Ishikawa (cell line): ENCODE measurements at regions not wholly inside any gene's neighbourhood (a gene's known extent, or its start where the extent isn't known, plus 50 kb on each side); places are given as distances from the start of the nearest gene placed in this dataset.

Source experiments
- CEBPB ChIP-seq: IDR thresholded peaks from 2 replicates; pipeline ENCODE4 v1.6.1; 2012
- CREB1 ChIP-seq: IDR thresholded peaks from 2 replicates; pipeline ENCODE4 v1.6.1; 2012; ENCODE audit warnings: low read depth
- EGR1 ChIP-seq: IDR thresholded peaks from 2 replicates; pipeline ENCODE4 v1.6.1; 2012
- EP300 ChIP-seq: IDR thresholded peaks from 2 replicates; pipeline ENCODE4 v1.6.1; 2012; ENCODE audit warnings: borderline replicate concordance
- FOXM1 ChIP-seq: IDR thresholded peaks from 2 replicates; pipeline ENCODE4 v1.6.1; 2012; ENCODE audit warnings: low read depth, borderline replicate concordance
- NFIC ChIP-seq: IDR thresholded peaks from 2 replicates; pipeline ENCODE4 v1.6.1; 2012
- RAD21 ChIP-seq: IDR thresholded peaks from 2 replicates; pipeline ENCODE4 v1.6.1; 2012; ENCODE audit warnings: low read depth
- TAF1 ChIP-seq: IDR thresholded peaks from 2 replicates; pipeline ENCODE4 v1.6.1; 2012; ENCODE audit warnings: low read depth, mild to moderate bottlenecking
- TCF12 ChIP-seq: IDR thresholded peaks from 2 replicates; pipeline ENCODE4 v1.6.1; 2012; ENCODE audit warnings: low read depth
- TEAD4 ChIP-seq: IDR thresholded peaks from 2 replicates; pipeline ENCODE4 v1.6.1; 2012
- YY1 ChIP-seq: IDR thresholded peaks from 2 replicates; pipeline ENCODE4 v1.6.1; 2012; ENCODE audit warnings: low read depth
- ZBTB7A ChIP-seq: IDR thresholded peaks from 2 replicates; pipeline ENCODE4 v1.6.1; 2012; ENCODE audit warnings: low read depth
- TF ChIP-seq, protein P1 (sequence below): IDR thresholded peaks from 2 replicates; pipeline ENCODE4 v1.6.1; 2012; ENCODE audit warnings: low read depth, mild to moderate bottlenecking
- TF ChIP-seq, protein P2 (sequence below): IDR thresholded peaks from 2 replicates; pipeline ENCODE4 v1.6.1; 2012
- TF ChIP-seq, protein P3 (sequence below): IDR thresholded peaks from 2 replicates; pipeline ENCODE4 v1.6.1; 2012

DNA sequence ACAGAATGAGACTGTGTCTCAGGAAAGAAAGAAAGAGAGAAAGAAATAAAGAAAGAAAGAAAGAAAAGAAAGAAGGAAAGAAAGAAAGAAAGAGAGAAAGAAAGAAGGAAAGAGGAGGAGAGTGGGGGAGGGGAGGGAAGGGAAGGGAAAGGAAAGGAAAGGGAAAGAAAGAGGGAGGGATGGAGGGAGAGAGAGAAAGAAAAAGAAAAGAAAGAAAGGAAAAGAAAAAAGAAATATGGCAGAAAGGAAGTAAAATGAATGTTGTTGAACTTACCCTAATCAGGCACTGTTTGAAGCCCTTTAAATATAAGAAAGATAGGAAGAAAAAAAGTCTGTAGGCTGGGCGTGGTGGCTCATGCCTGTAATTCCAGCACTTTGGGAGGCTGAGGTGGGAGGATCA lies 276.1 kb downstream of the INSC start:
- no peak for TF ChIP-seq TCF12
- TF ChIP-seq, protein P1, sequence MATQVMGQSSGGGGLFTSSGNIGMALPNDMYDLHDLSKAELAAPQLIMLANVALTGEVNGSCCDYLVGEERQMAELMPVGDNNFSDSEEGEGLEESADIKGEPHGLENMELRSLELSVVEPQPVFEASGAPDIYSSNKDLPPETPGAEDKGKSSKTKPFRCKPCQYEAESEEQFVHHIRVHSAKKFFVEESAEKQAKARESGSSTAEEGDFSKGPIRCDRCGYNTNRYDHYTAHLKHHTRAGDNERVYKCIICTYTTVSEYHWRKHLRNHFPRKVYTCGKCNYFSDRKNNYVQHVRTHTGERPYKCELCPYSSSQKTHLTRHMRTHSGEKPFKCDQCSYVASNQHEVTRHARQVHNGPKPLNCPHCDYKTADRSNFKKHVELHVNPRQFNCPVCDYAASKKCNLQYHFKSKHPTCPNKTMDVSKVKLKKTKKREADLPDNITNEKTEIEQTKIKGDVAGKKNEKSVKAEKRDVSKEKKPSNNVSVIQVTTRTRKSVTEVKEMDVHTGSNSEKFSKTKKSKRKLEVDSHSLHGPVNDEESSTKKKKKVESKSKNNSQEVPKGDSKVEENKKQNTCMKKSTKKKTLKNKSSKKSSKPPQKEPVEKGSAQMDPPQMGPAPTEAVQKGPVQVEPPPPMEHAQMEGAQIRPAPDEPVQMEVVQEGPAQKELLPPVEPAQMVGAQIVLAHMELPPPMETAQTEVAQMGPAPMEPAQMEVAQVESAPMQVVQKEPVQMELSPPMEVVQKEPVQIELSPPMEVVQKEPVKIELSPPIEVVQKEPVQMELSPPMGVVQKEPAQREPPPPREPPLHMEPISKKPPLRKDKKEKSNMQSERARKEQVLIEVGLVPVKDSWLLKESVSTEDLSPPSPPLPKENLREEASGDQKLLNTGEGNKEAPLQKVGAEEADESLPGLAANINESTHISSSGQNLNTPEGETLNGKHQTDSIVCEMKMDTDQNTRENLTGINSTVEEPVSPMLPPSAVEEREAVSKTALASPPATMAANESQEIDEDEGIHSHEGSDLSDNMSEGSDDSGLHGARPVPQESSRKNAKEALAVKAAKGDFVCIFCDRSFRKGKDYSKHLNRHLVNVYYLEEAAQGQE: no peak

DNA sequence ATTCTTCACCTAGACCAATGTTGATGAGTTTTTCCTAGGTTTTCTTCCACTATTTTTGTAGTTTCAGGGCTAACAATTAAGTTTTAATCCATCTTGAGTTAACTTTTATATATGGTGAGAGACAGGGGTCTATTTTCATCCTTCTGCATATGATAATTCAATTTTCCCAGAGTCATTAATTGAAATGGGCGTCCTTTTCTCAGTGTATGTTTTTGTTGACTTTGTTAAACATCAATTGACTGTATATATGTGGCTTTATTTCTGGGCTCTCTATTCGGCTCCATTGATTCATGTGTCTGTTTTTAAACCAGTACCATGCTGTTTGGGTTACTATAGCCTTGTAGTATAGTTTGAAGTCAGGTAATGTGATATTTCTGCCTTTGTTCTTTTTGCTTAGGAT lies 282.1 kb downstream of the INSC start:
- TF ChIP-seq TCF12 (no peak), CEBPB (no peak), ZBTB7A (no peak), FOXM1 (no peak), CREB1 (no peak), NFIC (no peak), EP300 (no peak)
- TF ChIP-seq, protein P1: no peak

DNA sequence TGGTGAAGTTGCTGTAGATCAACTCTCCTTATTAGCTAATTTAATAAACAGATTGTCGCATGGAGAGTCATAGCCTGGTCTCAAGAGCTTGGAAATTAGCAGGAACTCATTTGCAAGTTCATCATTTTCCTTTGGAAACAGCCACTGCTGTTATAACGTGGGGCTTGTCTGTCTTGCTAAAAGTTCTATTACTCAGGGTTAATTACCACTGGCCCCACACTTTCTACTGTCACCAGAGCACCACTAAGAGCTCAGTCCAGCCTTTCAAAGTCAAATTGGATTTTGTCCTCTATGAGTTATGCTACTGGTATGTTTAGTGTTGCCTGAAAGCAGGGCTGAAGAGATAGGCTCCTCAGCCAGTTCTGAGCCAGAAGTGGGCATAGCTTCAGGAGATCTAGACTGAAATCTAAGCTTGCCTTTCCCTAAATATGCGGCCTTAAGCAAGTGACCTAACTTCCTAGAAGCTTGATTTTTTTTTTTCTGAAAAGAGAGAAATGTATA lies 292.2 kb downstream of the INSC start:
- no peak for TF ChIP-seq CREB1
- TF ChIP-seq, protein P2, sequence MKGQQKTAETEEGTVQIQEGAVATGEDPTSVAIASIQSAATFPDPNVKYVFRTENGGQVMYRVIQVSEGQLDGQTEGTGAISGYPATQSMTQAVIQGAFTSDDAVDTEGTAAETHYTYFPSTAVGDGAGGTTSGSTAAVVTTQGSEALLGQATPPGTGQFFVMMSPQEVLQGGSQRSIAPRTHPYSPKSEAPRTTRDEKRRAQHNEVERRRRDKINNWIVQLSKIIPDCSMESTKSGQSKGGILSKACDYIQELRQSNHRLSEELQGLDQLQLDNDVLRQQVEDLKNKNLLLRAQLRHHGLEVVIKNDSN: no peak
- no peak for TF ChIP-seq EP300
- TF ChIP-seq ZBTB7A: no peak
- no peak for TF ChIP-seq EGR1
- TF ChIP-seq, protein P1: no peak
- TF ChIP-seq CEBPB: no peak
- TF ChIP-seq YY1: no peak
- TF ChIP-seq FOXM1: no peak
- TF ChIP-seq NFIC: no peak
- TF ChIP-seq, protein P3, sequence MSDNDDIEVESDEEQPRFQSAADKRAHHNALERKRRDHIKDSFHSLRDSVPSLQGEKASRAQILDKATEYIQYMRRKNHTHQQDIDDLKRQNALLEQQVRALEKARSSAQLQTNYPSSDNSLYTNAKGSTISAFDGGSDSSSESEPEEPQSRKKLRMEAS: no peak
- no peak for TF ChIP-seq RAD21
- no peak for TF ChIP-seq TAF1
- no peak for TF ChIP-seq TEAD4
- TF ChIP-seq TCF12: no peak

DNA sequence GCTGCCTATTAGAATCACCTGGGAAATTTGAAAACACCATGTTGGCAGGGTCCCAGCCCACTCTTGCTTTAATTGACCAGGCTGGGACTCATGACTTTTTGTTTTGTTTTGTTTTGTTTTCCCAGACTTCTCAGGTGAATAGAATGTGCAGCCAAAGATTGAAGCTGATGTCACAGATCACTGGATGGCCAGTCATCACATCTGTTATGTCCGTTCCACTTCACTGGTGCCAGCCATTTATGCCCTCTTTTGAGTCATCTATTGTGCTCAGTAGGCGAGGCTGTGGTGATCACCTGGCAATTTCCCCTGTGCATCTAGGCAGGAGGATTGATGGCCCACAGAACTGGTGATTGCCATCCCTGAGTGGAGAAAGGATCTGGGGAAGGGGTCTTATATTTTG lies 297.3 kb downstream of the INSC start:
- TF ChIP-seq, protein P2: 0 out of 2 replicates have a peak, but pooled peaks have one; percentile 9
- peak; percentile 34; the same call in 1 of the 2 replicates for TF ChIP-seq TEAD4
- peak; percentile 74 for TF ChIP-seq TCF12
- TF ChIP-seq, protein P1: no peak
- TF ChIP-seq ZBTB7A: no peak
- TF ChIP-seq CREB1: no peak
- peak; percentile 55 for TF ChIP-seq NFIC
- TF ChIP-seq TAF1: no peak
- peak; percentile 74; the same call in 1 of the 2 replicates for TF ChIP-seq YY1
- peak; percentile 31; the same call in 1 of the 2 replicates for TF ChIP-seq FOXM1
- TF ChIP-seq EP300: peak; percentile 73; the same call in 1 of the 2 replicates
- TF ChIP-seq, protein P3: no peak
- TF ChIP-seq CEBPB: no peak
- no peak for TF ChIP-seq EGR1
- TF ChIP-seq RAD21: no peak
